ENCODE measurements at regions not wholly inside any gene's neighbourhood (a gene's known extent, or its start where the extent isn't known, plus 50 kb on each side); places are given as distances from the start of the nearest gene placed in this dataset.

GRCh38 chr5:174159327-174160114, 114.0 kb downstream of the NSG2 start:
- DNase-seq (ENCODE audit: insufficient read length, low spot score) (no peak), FAIRE-seq (no peak)
- no peak for TF ChIP-seq POLR2A (IDR thresholded peaks at IDR 0.05; ENCODE audit: low read depth, low read length)
- TF ChIP-seq SPI1 (IDR thresholded peaks at IDR 0.05; ENCODE audit: low read depth, low read length) = no peak
- no peak for TF ChIP-seq POLR2AphosphoS5 (IDR thresholded peaks at IDR 0.05; ENCODE audit: low read depth, low read length)
- no peak for TF ChIP-seq PAX5 (IDR thresholded peaks at IDR 0.05; ENCODE audit: insufficient read depth, low read length, severe bottlenecking)
- no peak for TF ChIP-seq TAF1 (IDR thresholded peaks at IDR 0.05; ENCODE audit: low read depth, low read length)
- no peak for TF ChIP-seq POU2F2 (IDR thresholded peaks at IDR 0.05; ENCODE audit: low read depth, low read length)

DNA sequence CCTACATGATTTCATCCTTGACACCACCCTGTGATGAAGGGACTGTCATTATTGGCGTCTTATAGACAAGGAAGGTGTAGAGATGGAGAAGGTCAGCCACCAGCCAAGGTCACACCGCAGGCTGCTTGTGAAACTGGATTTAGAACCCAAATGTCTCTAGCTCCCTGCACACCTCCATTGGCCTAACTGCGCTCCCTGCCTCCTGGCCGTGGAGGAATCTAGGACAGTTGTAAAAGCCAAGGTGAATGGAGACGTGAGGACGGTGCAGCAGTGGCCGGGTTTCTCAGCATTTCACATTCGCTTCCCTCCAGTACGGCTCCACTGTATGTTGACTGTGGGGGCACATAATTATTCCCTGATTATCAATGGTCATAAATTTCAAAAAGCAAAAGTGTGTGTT, 119.9 kb downstream of the NSG2 start:
- DNase-seq (ENCODE audit: insufficient read length, low spot score) (no peak), FAIRE-seq (no peak)
- TF ChIP-seq POU2F2 (IDR thresholded peaks at IDR 0.05; ENCODE audit: low read depth, low read length) (no peak), TAF1 (IDR thresholded peaks at IDR 0.05; ENCODE audit: low read depth, low read length) (no peak), SPI1 (IDR thresholded peaks at IDR 0.05; ENCODE audit: low read depth, low read length) (no peak), PAX5 (IDR thresholded peaks at IDR 0.05; ENCODE audit: insufficient read depth, low read length, severe bottlenecking) (no peak), POLR2AphosphoS5 (IDR thresholded peaks at IDR 0.05; ENCODE audit: low read depth, low read length) (no peak), POLR2A (IDR thresholded peaks at IDR 0.05; ENCODE audit: low read depth, low read length) (no peak)

- FAIRE-seq = no peak
- TF ChIP-seq POLR2AphosphoS5 (IDR thresholded peaks at IDR 0.05; ENCODE audit: low read depth, low read length) = no peak
- TF ChIP-seq SPI1 (IDR thresholded peaks at IDR 0.05; ENCODE audit: low read depth, low read length) = no peak
- TF ChIP-seq TAF1 (IDR thresholded peaks at IDR 0.05; ENCODE audit: low read depth, low read length) = no peak
- no peak for TF ChIP-seq PAX5 (IDR thresholded peaks at IDR 0.05; ENCODE audit: insufficient read depth, low read length, severe bottlenecking)
- no peak for DNase-seq (ENCODE audit: insufficient read length, low spot score)
These were observed 120.9 kb downstream of the NSG2 start for GRCh38 chr5:174166231-174167079.

DNA sequence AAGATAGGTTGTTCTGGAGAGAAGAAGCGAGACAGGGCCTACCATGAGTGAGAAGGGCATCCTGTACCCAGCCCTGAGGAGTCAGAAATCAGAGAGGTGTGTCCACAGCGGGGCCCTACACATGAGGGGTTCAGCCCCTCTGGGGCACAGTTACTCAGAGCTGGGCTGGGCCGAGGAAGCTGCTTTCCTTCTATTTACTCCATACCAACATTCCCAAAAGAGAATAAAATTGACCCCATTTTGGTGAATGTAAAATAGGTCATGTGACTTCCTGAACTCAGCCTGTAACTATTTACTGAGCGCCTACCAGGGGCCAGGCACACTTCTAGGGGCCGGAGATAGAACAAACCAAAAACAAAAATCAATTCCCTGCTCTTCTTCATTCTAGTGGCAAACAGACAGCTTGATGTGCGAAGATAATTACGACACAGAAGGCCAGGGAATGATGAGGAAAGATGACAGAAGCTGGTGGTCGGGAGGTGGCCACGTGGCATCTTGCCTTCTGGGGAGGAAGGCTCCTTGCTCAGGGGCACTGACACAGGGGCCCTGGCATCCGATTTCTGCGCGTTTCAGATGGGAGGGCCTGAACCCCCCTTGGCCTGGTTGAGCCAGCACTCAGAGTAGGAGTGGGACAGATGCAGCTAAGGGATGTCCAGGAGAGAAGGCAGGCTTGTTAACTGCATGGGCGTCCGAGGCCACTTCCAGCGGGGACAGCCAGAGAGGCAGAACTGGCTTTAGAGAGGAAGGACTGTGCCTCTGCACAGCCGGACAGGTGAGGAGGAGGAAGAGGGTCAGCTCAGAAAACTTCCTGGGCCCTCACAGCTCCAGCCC, 121.8 kb downstream of the NSG2 start:
- TF ChIP-seq SPI1 (IDR thresholded peaks at IDR 0.05; ENCODE audit: low read depth, low read length) (no peak), TAF1 (IDR thresholded peaks at IDR 0.05; ENCODE audit: low read depth, low read length) (no peak), PAX5 (IDR thresholded peaks at IDR 0.05; ENCODE audit: insufficient read depth, low read length, severe bottlenecking) (no peak), POU2F2 (IDR thresholded peaks at IDR 0.05; ENCODE audit: low read depth, low read length) (no peak), POLR2A (IDR thresholded peaks at IDR 0.05; ENCODE audit: low read depth, low read length) (no peak), POLR2AphosphoS5 (IDR thresholded peaks at IDR 0.05; ENCODE audit: low read depth, low read length) (no peak)
- FAIRE-seq = no peak

GRCh38 chr5:174172152-174172551, 126.6 kb downstream of the NSG2 start:
- TF ChIP-seq POLR2AphosphoS5 (IDR thresholded peaks at IDR 0.05; ENCODE audit: low read depth, low read length) = no peak
- TF ChIP-seq PAX5 (IDR thresholded peaks at IDR 0.05; ENCODE audit: insufficient read depth, low read length, severe bottlenecking) = no peak
- TF ChIP-seq SPI1 (IDR thresholded peaks at IDR 0.05; ENCODE audit: low read depth, low read length) = no peak
- TF ChIP-seq POU2F2 (IDR thresholded peaks at IDR 0.05; ENCODE audit: low read depth, low read length) = no peak
- no peak for TF ChIP-seq POLR2A (IDR thresholded peaks at IDR 0.05; ENCODE audit: low read depth, low read length)
- TF ChIP-seq TAF1 (IDR thresholded peaks at IDR 0.05; ENCODE audit: low read depth, low read length) = no peak
- DNase-seq (ENCODE audit: insufficient read length, low spot score) (no peak), FAIRE-seq (no peak)

More for the DNA sequence above, 121.8 kb downstream of the NSG2 start:
- no peak for DNase-seq (ENCODE audit: insufficient read length, low spot score)

- FAIRE-seq (no peak), DNase-seq (ENCODE audit: insufficient read length, low spot score) (no peak)
- no peak for TF ChIP-seq POLR2AphosphoS5 (IDR thresholded peaks at IDR 0.05; ENCODE audit: low read depth, low read length)
- TF ChIP-seq POLR2A (IDR thresholded peaks at IDR 0.05; ENCODE audit: low read depth, low read length) = no peak
- no peak for TF ChIP-seq PAX5 (IDR thresholded peaks at IDR 0.05; ENCODE audit: insufficient read depth, low read length, severe bottlenecking)
These were observed 127.1 kb downstream of the NSG2 start for GRCh38 chr5:174172566-174172965.

DNA sequence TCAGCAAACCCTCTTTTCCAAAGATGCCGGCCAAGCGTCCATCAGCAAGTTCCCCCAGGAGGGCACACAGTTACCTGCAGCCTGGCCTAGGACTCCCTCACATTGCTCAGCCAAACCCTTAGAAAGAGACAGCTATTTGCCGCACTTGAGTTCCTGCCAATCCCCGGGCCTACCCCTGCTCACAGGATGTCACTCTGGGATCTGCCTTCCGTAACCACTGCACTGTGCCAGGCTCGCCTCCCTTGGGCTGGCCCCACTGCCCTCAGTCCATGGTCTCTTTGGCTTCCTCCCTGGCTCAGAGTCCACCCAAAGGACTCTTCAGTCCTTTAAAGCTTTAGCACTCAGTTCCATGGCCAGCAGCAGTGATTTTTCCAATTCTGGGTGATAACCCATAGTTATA, 128.3 kb downstream of the NSG2 start:
- TF ChIP-seq PAX5 (IDR thresholded peaks at IDR 0.05; ENCODE audit: insufficient read depth, low read length, severe bottlenecking) (no peak), TAF1 (IDR thresholded peaks at IDR 0.05; ENCODE audit: low read depth, low read length) (no peak), POLR2AphosphoS5 (IDR thresholded peaks at IDR 0.05; ENCODE audit: low read depth, low read length) (no peak), SPI1 (IDR thresholded peaks at IDR 0.05; ENCODE audit: low read depth, low read length) (no peak), POLR2A (IDR thresholded peaks at IDR 0.05; ENCODE audit: low read depth, low read length) (no peak), POU2F2 (IDR thresholded peaks at IDR 0.05; ENCODE audit: low read depth, low read length) (no peak)
- FAIRE-seq = no peak
- no peak for DNase-seq (ENCODE audit: insufficient read length, low spot score)

DNA sequence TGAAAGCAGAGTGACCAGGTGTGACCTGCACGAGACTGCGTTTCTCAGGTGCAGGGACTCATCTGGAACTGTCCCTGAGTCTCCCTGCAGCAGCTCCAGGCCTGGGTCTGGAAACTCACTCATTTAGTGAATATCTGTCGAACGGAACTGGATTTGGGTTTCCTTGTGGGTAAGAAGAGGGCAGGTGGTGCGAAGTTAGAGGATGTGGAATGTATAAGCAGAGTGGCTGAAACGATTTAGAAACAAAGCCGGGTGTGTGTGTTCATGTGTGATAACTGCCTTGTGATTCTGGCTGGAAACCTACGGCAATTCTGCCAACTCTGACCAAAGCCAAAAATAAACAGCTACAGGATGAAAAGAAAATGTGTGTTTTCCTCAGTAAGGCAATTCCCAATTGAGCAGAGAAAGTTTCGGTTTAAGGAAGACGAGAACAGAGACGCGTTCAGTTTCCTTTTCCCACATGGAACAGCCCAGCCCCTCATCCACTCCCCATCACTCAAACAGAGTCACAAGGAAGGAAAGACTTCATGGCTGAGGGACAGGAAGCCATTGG, 130.3 kb downstream of the NSG2 start:
- no peak for TF ChIP-seq POLR2A (IDR thresholded peaks at IDR 0.05; ENCODE audit: low read depth, low read length)
- TF ChIP-seq POU2F2 (IDR thresholded peaks at IDR 0.05; ENCODE audit: low read depth, low read length) = no peak
- no peak for TF ChIP-seq TAF1 (IDR thresholded peaks at IDR 0.05; ENCODE audit: low read depth, low read length)
- TF ChIP-seq PAX5 (IDR thresholded peaks at IDR 0.05; ENCODE audit: insufficient read depth, low read length, severe bottlenecking) = no peak
- TF ChIP-seq POLR2AphosphoS5 (IDR thresholded peaks at IDR 0.05; ENCODE audit: low read depth, low read length) = no peak
- no peak for TF ChIP-seq SPI1 (IDR thresholded peaks at IDR 0.05; ENCODE audit: low read depth, low read length)
- DNase-seq (ENCODE audit: insufficient read length, low spot score) (no peak), FAIRE-seq (no peak)

Data from GM12891 (cell line).